ENCODE measurements at regions not wholly inside any gene's neighbourhood (a gene's known extent, or its start where the extent isn't known, plus 50 kb on each side); places are given as distances from the start of the nearest gene placed in this dataset.
A peak's percentile ranks its signal among the peaks of the same experiment; 100 is the strongest.

GRCh38 chr10:128566361-128566968, 440.2 kb upstream of the MKI67 start:
- DNase-seq (no peak), ATAC-seq (no peak)
- Histone ChIP-seq H3K4me3 (no peak overlapping the region), H3K36me3 (ENCODE audit: insufficient read depth in 1 of 2, low read depth in 1 of 2) (no peaks in the 10 kb centered on the region), H3K4me1 (no peaks in the 10 kb centered on the region), H3K27me3 (ENCODE audit: insufficient read depth in 3 of 3, low read length in 2 of 3) (peaks cover 0 to 11% (median 4%) of the 10 kb centered on the region in 3 donors), H3K27ac (no peak overlapping the region), H3K9me3 (no peaks in the 10 kb centered on the region)
- intact Hi-C loops (cut with DNase I) = no loop called here
- WGBS, 3 donors = 83 to 87% (median 86%) methylated on average over 13 of the region's 13 CpGs
- TF ChIP-seq, protein P1, sequence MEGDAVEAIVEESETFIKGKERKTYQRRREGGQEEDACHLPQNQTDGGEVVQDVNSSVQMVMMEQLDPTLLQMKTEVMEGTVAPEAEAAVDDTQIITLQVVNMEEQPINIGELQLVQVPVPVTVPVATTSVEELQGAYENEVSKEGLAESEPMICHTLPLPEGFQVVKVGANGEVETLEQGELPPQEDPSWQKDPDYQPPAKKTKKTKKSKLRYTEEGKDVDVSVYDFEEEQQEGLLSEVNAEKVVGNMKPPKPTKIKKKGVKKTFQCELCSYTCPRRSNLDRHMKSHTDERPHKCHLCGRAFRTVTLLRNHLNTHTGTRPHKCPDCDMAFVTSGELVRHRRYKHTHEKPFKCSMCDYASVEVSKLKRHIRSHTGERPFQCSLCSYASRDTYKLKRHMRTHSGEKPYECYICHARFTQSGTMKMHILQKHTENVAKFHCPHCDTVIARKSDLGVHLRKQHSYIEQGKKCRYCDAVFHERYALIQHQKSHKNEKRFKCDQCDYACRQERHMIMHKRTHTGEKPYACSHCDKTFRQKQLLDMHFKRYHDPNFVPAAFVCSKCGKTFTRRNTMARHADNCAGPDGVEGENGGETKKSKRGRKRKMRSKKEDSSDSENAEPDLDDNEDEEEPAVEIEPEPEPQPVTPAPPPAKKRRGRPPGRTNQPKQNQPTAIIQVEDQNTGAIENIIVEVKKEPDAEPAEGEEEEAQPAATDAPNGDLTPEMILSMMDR (IDR thresholded peaks at IDR 0.05) = no peak

DNA sequence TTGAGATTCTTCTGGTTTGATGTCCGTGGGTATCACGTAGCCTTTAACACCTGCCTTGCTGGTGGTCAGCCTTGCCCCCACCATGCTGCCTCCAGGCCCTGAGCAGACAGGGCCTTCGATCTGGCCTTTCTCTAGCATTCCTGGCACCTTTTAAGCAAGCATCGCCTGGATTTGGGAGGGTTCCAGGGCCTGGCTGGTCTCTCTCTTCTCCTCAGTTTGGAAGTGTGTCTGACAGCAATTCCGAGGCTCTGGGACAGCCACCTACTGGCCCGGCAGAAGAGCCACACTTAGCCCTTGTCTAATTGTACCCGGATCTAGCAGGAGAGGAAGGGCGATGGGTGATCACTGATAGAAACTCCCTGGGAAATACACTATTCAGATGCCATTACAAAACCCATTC, 441.3 kb upstream of the MKI67 start:
- intact Hi-C loops (cut with DNase I) = no loop called here
- Histone ChIP-seq H3K4me1 (no peaks in the 10 kb centered on the region), H3K36me3 (ENCODE audit: insufficient read depth in 1 of 2, low read depth in 1 of 2) (no peaks in the 10 kb centered on the region), H3K27me3 (ENCODE audit: insufficient read depth in 3 of 3, low read length in 2 of 3) (peaks cover 0 to 11% (median 4%) of the 10 kb centered on the region in 3 donors), H3K4me3 (peak overlapping the region; percentile 16), H3K9me3 (no peaks in the 10 kb centered on the region), H3K27ac (no peak overlapping the region)
- WGBS, 3 donors = 9 to 25% (median 17%) methylated on average over 8 of the region's 8 CpGs
- ATAC-seq (no peak), DNase-seq (no peak)
- TF ChIP-seq, protein P1 (IDR thresholded peaks at IDR 0.05) = no peak

GRCh38 chr10:128568041-128568440, 441.8 kb upstream of the MKI67 start:
- peaks cover 0 to 11% (median 4%) of the 10 kb centered on the region in 3 donors for H3K27me3 ChIP-seq (ENCODE audit: insufficient read depth in 3 of 3, low read length in 2 of 3)
- DNase-seq (no peak), ATAC-seq (no peak)
- TF ChIP-seq, protein P1 (IDR thresholded peaks at IDR 0.05) = no peak
- intact Hi-C loops (cut with DNase I) = no loop called here
- no peaks in the 10 kb centered on the region for H3K36me3 ChIP-seq (ENCODE audit: insufficient read depth in 1 of 2, low read depth in 1 of 2)
- no peak overlapping the region for H3K27ac ChIP-seq
- no peaks in the 10 kb centered on the region for H3K4me1 ChIP-seq
- peak overlapping the region; percentile 16 for H3K4me3 ChIP-seq
- H3K9me3 ChIP-seq = no peaks in the 10 kb centered on the region
- WGBS, 3 donors = 31 to 50% (median 38%) methylated on average over 11 of the region's 11 CpGs

- Histone ChIP-seq H3K9me3 (no peaks in the 10 kb centered on the region), H3K36me3 (ENCODE audit: insufficient read depth in 1 of 2, low read depth in 1 of 2) (no peaks in the 10 kb centered on the region), H3K4me1 (no peaks in the 10 kb centered on the region), H3K4me3 (peak overlapping the region; percentile 16), H3K27me3 (ENCODE audit: insufficient read depth in 3 of 3, low read length in 2 of 3) (peaks cover 0 to 11% (median 4%) of the 10 kb centered on the region in 3 donors), H3K27ac (no peak overlapping the region)
- intact Hi-C loops (cut with DNase I) = no loop called here
- DNase-seq (no peak), ATAC-seq (no peak)
- WGBS, 3 donors = 59 to 62% (median 61%) methylated on average over 13 of the region's 13 CpGs
- TF ChIP-seq, protein P1 (IDR thresholded peaks at IDR 0.05) = no peak
Observed at GRCh38 chr10:128568491-128568890, 442.3 kb upstream of the MKI67 start.
